H9 (cell line): ENCODE measurements at regions not wholly inside any gene's neighbourhood (a gene's known extent, or its start where the extent isn't known, plus 50 kb on each side); places are given as distances from the start of the nearest gene placed in this dataset.

Source experiments
- DNase-seq: peaks from one replicate; pipeline ENCODE4 v3.0.0-alpha.2; 2017
- H2AFZ ChIP-seq: one replicate; pipeline ENCODE4 v1.6.1; 2013; ENCODE audit warnings: mild to moderate bottlenecking, low read length, control low read depth, moderate library complexity
- H2AK5ac ChIP-seq: 2 replicates; pipeline ENCODE4 v1.6.1; 2013; ENCODE audit warnings: low read length, control low read depth, mixed read lengths; ENCODE audit not compliant: insufficient read length
- H2BK120ac ChIP-seq: one replicate; pipeline ENCODE4 v1.6.1; 2013; ENCODE audit warnings: low read depth, mild to moderate bottlenecking, low read length, control low read depth, inconsistent platforms; ENCODE audit not compliant: poor library complexity, severe bottlenecking
- H2BK12ac ChIP-seq: 2 replicates; pipeline ENCODE4 v1.6.1; 2013; ENCODE audit warnings: low read length, control low read depth, mixed read lengths, low read depth; ENCODE audit not compliant: insufficient read length
- H2BK15ac ChIP-seq: 2 replicates; pipeline ENCODE4 v1.6.1; 2013; ENCODE audit warnings: low read depth, low read length, control low read depth
- H2BK20ac ChIP-seq: one replicate; pipeline ENCODE4 v1.6.1; 2013; ENCODE audit warnings: low read depth, mild to moderate bottlenecking, low read length, control low read depth, inconsistent platforms; ENCODE audit not compliant: poor library complexity, severe bottlenecking
- H2BK5ac ChIP-seq: 2 replicates; pipeline ENCODE4 v1.6.1; 2013; ENCODE audit warnings: low read length, control low read depth, mixed read lengths; ENCODE audit not compliant: insufficient read length
- H3K14ac ChIP-seq: 2 replicates; pipeline ENCODE4 v1.6.1; 2013; ENCODE audit warnings: low read length, control low read depth; ENCODE audit not compliant: insufficient read depth
- H3K18ac ChIP-seq: 2 replicates; pipeline ENCODE4 v1.6.1; 2013; ENCODE audit warnings: low read depth, mild to moderate bottlenecking, mixed read lengths, low read length, control low read depth; ENCODE audit not compliant: insufficient read length
- H3K23ac ChIP-seq: 2 replicates; pipeline ENCODE4 v1.6.1; 2013; ENCODE audit warnings: low read length, control low read depth, mixed read lengths, low read depth; ENCODE audit not compliant: insufficient read length
- H3K23me2 ChIP-seq: 2 replicates; pipeline ENCODE4 v1.6.1; 2013; ENCODE audit warnings: low read depth, mild to moderate bottlenecking, mixed read lengths, low read length, control low read depth; ENCODE audit not compliant: insufficient read length, poor library complexity, severe bottlenecking
- H3K27ac ChIP-seq: 2 replicates; pipeline ENCODE4 v1.5.1; 2013; ENCODE audit warnings: low read length, control low read depth, mixed read lengths, low read depth; ENCODE audit not compliant: insufficient read length
- H3K27me3 ChIP-seq: 2 replicates; pipeline ENCODE4 v1.6.1; 2013; ENCODE audit warnings: low read length, control low read depth, inconsistent platforms; ENCODE audit not compliant: insufficient read depth
- H3K4ac ChIP-seq: 2 replicates; pipeline ENCODE4 v1.6.1; 2013; ENCODE audit warnings: low read depth, mild to moderate bottlenecking, control low read depth, inconsistent platforms, low read length, moderate library complexity
- H3K4me1 ChIP-seq: 2 replicates; pipeline ENCODE4 v1.6.1; 2013; ENCODE audit warnings: low read length, control low read depth, inconsistent platforms; ENCODE audit not compliant: insufficient read depth
- H3K4me2 ChIP-seq: 2 replicates; pipeline ENCODE4 v1.6.1; 2013; ENCODE audit warnings: low read length, control low read depth, mixed read lengths; ENCODE audit not compliant: insufficient read length, insufficient read depth
- H3K56ac ChIP-seq: 2 replicates; pipeline ENCODE4 v1.6.1; 2013; ENCODE audit warnings: low read depth, mild to moderate bottlenecking, mixed read lengths, low read length, control low read depth; ENCODE audit not compliant: insufficient read length
- H3K79me1 ChIP-seq: 2 replicates; pipeline ENCODE4 v1.6.1; 2013; ENCODE audit warnings: low read depth, mild to moderate bottlenecking, moderate library complexity, low read length, control low read depth, inconsistent platforms; ENCODE audit not compliant: insufficient read depth, poor library complexity, severe bottlenecking
- H3K79me2 ChIP-seq: 2 replicates; pipeline ENCODE4 v1.6.1; 2013; ENCODE audit warnings: low read length, control low read depth, inconsistent platforms; ENCODE audit not compliant: insufficient read depth
- H3K9ac ChIP-seq: 2 replicates; pipeline ENCODE4 v1.6.1; 2013; ENCODE audit warnings: low read length, control low read depth, mixed read lengths; ENCODE audit not compliant: insufficient read length; ENCODE audit errors: extremely low read depth
- H3K9me3 ChIP-seq: one replicate; pipeline ENCODE4 v1.6.1; 2013; ENCODE audit warnings: low read depth, low read length, inconsistent platforms; ENCODE audit not compliant: control insufficient read depth
- H3T11ph ChIP-seq: one replicate; pipeline ENCODE4 v1.6.1; 2013; ENCODE audit warnings: mild to moderate bottlenecking, low read length, control low read depth, inconsistent platforms
- H4K20me1 ChIP-seq: one replicate; pipeline ENCODE4 v1.6.1; 2013; ENCODE audit not compliant: control insufficient read depth, insufficient read length, insufficient read depth
- H4K5ac ChIP-seq: 2 replicates; pipeline ENCODE4 v1.6.1; 2013; ENCODE audit warnings: low read depth, mild to moderate bottlenecking, mixed read lengths, low read length, control low read depth; ENCODE audit not compliant: insufficient read length
- H4K8ac ChIP-seq: replicated peaks from 2 replicates; pipeline ENCODE4 v1.6.1; 2013; ENCODE audit warnings: low read length, control low read depth, mixed read lengths, low read depth; ENCODE audit not compliant: insufficient read length
- H4K91ac ChIP-seq: 2 replicates; pipeline ENCODE4 v1.6.1; 2013; ENCODE audit warnings: low read depth, mild to moderate bottlenecking, moderate library complexity, mixed read lengths, low read length, control low read depth; ENCODE audit not compliant: insufficient read length
- H3K27ac Mint-ChIP-seq, 3 experiments: 2 replicates in 2 of 3; 3 replicates in 1 of 3; pipeline ENCODE4 v1.8.0; 2020 to 2021; ENCODE audit warnings: mixed read lengths in 3 of 3, mild to moderate bottlenecking in 1 of 3, moderate library complexity in 1 of 3
- H3K27me3 Mint-ChIP-seq: 2 replicates; pipeline ENCODE4 v1.8.0; 2021; ENCODE audit warnings: low read depth, mild to moderate bottlenecking, moderate library complexity, mixed read lengths
- H3K36me3 Mint-ChIP-seq, 3 experiments: 2 replicates in 2 of 3; 3 replicates in 1 of 3; pipeline ENCODE4 v1.8.0; 2020 to 2021; ENCODE audit warnings: low read depth in 3 of 3, mixed read lengths in 3 of 3; ENCODE audit not compliant: insufficient read depth in 1 of 3
- H3K4me1 Mint-ChIP-seq, 2 experiments: 2 replicates each; pipeline ENCODE4 v1.8.0; 2020; ENCODE audit warnings: mixed read lengths in 2 of 2
- H3K4me3 Mint-ChIP-seq, 2 experiments: 2 replicates in 1 of 2; 3 replicates in 1 of 2; pipeline ENCODE4 v1.8.0; 2020 to 2021; ENCODE audit warnings: mild to moderate bottlenecking in 2 of 2, mixed read lengths in 2 of 2, moderate library complexity in 1 of 2
- H3K9me3 Mint-ChIP-seq, 2 experiments: 2 replicates in 1 of 2; 3 replicates in 1 of 2; pipeline ENCODE4 v1.8.0; 2020; ENCODE audit warnings: mild to moderate bottlenecking in 2 of 2, mixed read lengths in 2 of 2, moderate library complexity in 1 of 2
- TF ChIP-seq, protein P1 (sequence below): fragments of 200-600 bp; sonication (generic); conservative IDR thresholded peaks from 3 replicates; pipeline ENCODE4 v1.8.0; 2021; ENCODE audit warnings: antibody characterized with exemption, mild to moderate bottlenecking

DNA sequence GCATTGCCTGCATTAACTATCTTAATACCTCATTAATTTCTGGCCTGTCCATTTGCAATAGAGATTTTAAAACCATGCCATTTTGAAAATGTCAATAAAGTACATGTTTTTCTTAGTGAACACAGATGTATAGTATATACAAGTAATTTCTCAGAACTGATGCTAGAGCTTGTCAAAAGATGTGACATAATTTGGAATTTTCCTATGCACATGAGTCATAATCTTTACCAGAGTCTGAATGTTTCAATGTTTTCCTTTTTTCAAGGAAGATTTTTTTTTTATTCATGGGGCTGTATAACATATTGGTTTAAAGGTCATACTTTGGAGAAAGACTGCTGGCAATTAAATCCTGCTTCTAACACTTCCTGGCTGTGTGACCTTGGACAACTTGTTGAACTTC, 1347.5 kb upstream of the ADGRB3 start:
- H4K8ac ChIP-seq, result no peak overlapping the region
- no peaks in the 10 kb centered on the region for H4K20me1 ChIP-seq
- H3K79me2 ChIP-seq, result no peaks in the 10 kb centered on the region
- no peak overlapping the region for H4K91ac ChIP-seq
- H3K23me2 ChIP-seq, result no peaks in the 10 kb centered on the region
- Mint-ChIP-seq H3K4me3 (no peak overlapping the region), H3K36me3 (no peaks in the 10 kb centered on the region; a peak in 1 of 7 replicates), H3K9me3 (peaks cover 6 to 11% of the 10 kb centered on the region in 2 experiments; a peak in 4 of 5 replicates), H3K27me3 (no peaks in the 10 kb centered on the region), H3K4me1 (no peaks in the 10 kb centered on the region), H3K27ac (no peak overlapping the region)
- no peak overlapping the region for H3K9ac ChIP-seq
- H2BK15ac ChIP-seq, result no peak overlapping the region
- H2BK20ac ChIP-seq, result no peak overlapping the region
- H2BK5ac ChIP-seq, result no peak overlapping the region
- no peak overlapping the region for H3K27ac ChIP-seq
- H3K18ac ChIP-seq, result no peak overlapping the region
- H3K56ac ChIP-seq, result no peak overlapping the region
- H3K4ac ChIP-seq, result no peak overlapping the region
- no peak overlapping the region for H2BK120ac ChIP-seq
- no peak overlapping the region for H3K14ac ChIP-seq
- no peaks in the 10 kb centered on the region for H3K9me3 ChIP-seq
- H4K5ac ChIP-seq, result no peak overlapping the region
- no peak overlapping the region for H2AFZ ChIP-seq
- no peaks in the 10 kb centered on the region for H3K27me3 ChIP-seq
- no peaks in the 10 kb centered on the region for H3K4me1 ChIP-seq
- DNase-seq, result no peak
- no peak overlapping the region for H2AK5ac ChIP-seq
- H3T11ph ChIP-seq, result no peak overlapping the region
- H3K79me1 ChIP-seq, result no peaks in the 10 kb centered on the region
- H3K23ac ChIP-seq, result no peak overlapping the region
- no peak overlapping the region for H2BK12ac ChIP-seq
- TF ChIP-seq, protein P1, sequence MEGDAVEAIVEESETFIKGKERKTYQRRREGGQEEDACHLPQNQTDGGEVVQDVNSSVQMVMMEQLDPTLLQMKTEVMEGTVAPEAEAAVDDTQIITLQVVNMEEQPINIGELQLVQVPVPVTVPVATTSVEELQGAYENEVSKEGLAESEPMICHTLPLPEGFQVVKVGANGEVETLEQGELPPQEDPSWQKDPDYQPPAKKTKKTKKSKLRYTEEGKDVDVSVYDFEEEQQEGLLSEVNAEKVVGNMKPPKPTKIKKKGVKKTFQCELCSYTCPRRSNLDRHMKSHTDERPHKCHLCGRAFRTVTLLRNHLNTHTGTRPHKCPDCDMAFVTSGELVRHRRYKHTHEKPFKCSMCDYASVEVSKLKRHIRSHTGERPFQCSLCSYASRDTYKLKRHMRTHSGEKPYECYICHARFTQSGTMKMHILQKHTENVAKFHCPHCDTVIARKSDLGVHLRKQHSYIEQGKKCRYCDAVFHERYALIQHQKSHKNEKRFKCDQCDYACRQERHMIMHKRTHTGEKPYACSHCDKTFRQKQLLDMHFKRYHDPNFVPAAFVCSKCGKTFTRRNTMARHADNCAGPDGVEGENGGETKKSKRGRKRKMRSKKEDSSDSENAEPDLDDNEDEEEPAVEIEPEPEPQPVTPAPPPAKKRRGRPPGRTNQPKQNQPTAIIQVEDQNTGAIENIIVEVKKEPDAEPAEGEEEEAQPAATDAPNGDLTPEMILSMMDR, result no peak
- H3K4me2 ChIP-seq, result no peak overlapping the region
